ENCODE measurements at regions not wholly inside any gene's neighbourhood (a gene's known extent, or its start where the extent isn't known, plus 50 kb on each side); places are given as distances from the start of the nearest gene placed in this dataset.

GRCh38 chr1:14524826-14525636 lies 73.5 kb upstream of the KAZN start:
- Histone ChIP-seq H3K4me3 (ENCODE audit: low read length in 2 of 2) (no peak overlapping the region), H3K27me3 (ENCODE audit: control insufficient read depth in 2 of 2, insufficient read depth in 1 of 2, low read length in 1 of 2) (no peaks in the 10 kb centered on the region), H3K27ac (ENCODE audit: low read depth in 1 of 2, low read length in 1 of 2) (no peak overlapping the region), H3K36me3 (ENCODE audit: control insufficient read depth in 2 of 2, insufficient read depth in 2 of 2, low read length in 1 of 2) (no peaks in the 10 kb centered on the region), H3K4me1 (ENCODE audit: control insufficient read depth in 2 of 2, insufficient read depth in 2 of 2, low read length in 2 of 2) (peaks cover 0 to 3% of the 10 kb centered on the region in 2 donors), H3K9me3 (ENCODE audit: control insufficient read depth in 2 of 2, insufficient read depth in 1 of 2, low read length in 1 of 2) (no peaks in the 10 kb centered on the region)
- WGBS: 96% methylated on average over 3 of the region's 3 CpGs
- no peak for DNase-seq (ENCODE audit: low read depth in 6 of 9, low spot score in 9 of 9)

GRCh38 chr1:14529475-14529874 lies 69.0 kb upstream of the KAZN start:
- H3K27ac ChIP-seq (ENCODE audit: low read depth in 1 of 2, low read length in 1 of 2): no peak overlapping the region
- H3K9me3 ChIP-seq (ENCODE audit: control insufficient read depth in 2 of 2, insufficient read depth in 1 of 2, low read length in 1 of 2): no peaks in the 10 kb centered on the region
- H3K4me1 ChIP-seq (ENCODE audit: control insufficient read depth in 2 of 2, insufficient read depth in 2 of 2, low read length in 2 of 2): no peaks in the 10 kb centered on the region
- H3K36me3 ChIP-seq (ENCODE audit: control insufficient read depth in 2 of 2, insufficient read depth in 2 of 2, low read length in 1 of 2): no peaks in the 10 kb centered on the region
- H3K4me3 ChIP-seq (ENCODE audit: low read length in 2 of 2): no peak overlapping the region
- H3K27me3 ChIP-seq (ENCODE audit: control insufficient read depth in 2 of 2, insufficient read depth in 1 of 2, low read length in 1 of 2): no peaks in the 10 kb centered on the region
- DNase-seq (ENCODE audit: low read depth in 6 of 9, low spot score in 9 of 9): no peak
- 83% methylated on average over 2 of the region's 2 CpGs for WGBS

- Histone ChIP-seq H3K36me3 (ENCODE audit: control insufficient read depth in 2 of 2, insufficient read depth in 2 of 2, low read length in 1 of 2) (no peaks in the 10 kb centered on the region), H3K27me3 (ENCODE audit: control insufficient read depth in 2 of 2, insufficient read depth in 1 of 2, low read length in 1 of 2) (no peaks in the 10 kb centered on the region), H3K4me1 (ENCODE audit: control insufficient read depth in 2 of 2, insufficient read depth in 2 of 2, low read length in 2 of 2) (no peaks in the 10 kb centered on the region), H3K27ac (ENCODE audit: low read depth in 1 of 2, low read length in 1 of 2) (no peak overlapping the region), H3K9me3 (ENCODE audit: control insufficient read depth in 2 of 2, insufficient read depth in 1 of 2, low read length in 1 of 2) (no peaks in the 10 kb centered on the region), H3K4me3 (ENCODE audit: low read length in 2 of 2) (no peak overlapping the region)
- WGBS: 93% methylated on average over 4 of the region's 4 CpGs
- DNase-seq (ENCODE audit: low read depth in 6 of 9, low spot score in 9 of 9): no peak
Measured at GRCh38 chr1:14531519-14531918, 67.0 kb upstream of the KAZN start.

DNA sequence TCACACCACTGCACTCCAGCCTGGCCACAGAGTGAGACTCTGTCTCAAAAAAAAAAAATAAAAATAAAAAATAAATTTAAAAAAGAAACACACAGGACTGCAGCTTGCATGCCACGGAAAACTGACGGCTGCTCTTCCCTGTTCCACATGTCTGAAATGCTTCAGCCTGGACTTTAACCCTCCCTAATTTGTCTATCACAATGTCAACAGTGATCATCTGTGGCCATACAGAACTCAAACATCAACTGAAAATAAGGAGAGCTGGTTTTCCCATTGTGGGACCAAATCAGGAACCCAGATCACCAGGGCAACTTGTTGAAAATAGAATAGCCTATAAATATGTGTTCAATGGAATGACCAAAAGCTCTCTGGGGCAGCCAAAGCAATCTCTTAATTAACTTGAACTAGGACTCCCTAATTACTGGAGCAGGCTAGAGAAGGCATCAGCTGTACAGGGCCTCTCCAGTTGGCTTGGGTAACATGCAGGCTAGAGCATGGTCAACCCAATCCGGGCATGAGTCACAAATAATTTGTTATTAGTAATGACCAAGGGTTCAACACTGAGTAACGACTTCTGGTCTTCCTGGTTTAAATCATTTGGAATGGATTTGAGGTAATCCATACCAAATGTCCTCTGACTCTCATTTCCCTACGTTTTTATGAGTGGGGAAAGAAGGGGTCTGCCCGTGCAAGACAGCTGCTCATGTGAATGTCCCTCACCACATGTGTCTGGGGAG lies 62.7 kb upstream of the KAZN start:
- WGBS: 92% methylated on average over 6 of the region's 6 CpGs
- no peaks in the 10 kb centered on the region for H3K36me3 ChIP-seq (ENCODE audit: control insufficient read depth in 2 of 2, insufficient read depth in 2 of 2, low read length in 1 of 2)
- no peak overlapping the region for H3K4me3 ChIP-seq (ENCODE audit: low read length in 2 of 2)
- H3K27ac ChIP-seq (ENCODE audit: low read depth in 1 of 2, low read length in 1 of 2): no peak overlapping the region
- no peaks in the 10 kb centered on the region for H3K4me1 ChIP-seq (ENCODE audit: control insufficient read depth in 2 of 2, insufficient read depth in 2 of 2, low read length in 2 of 2)
- no peaks in the 10 kb centered on the region for H3K9me3 ChIP-seq (ENCODE audit: control insufficient read depth in 2 of 2, insufficient read depth in 1 of 2, low read length in 1 of 2)
- H3K27me3 ChIP-seq (ENCODE audit: control insufficient read depth in 2 of 2, insufficient read depth in 1 of 2, low read length in 1 of 2): no peaks in the 10 kb centered on the region
- no peak for DNase-seq (ENCODE audit: low read depth in 6 of 9, low spot score in 9 of 9)

GRCh38 chr1:14538335-14538734 lies 60.1 kb upstream of the KAZN start:
- Histone ChIP-seq H3K27ac (ENCODE audit: low read depth in 1 of 2, low read length in 1 of 2) (no peak overlapping the region), H3K4me1 (ENCODE audit: control insufficient read depth in 2 of 2, insufficient read depth in 2 of 2, low read length in 2 of 2) (no peaks in the 10 kb centered on the region), H3K27me3 (ENCODE audit: control insufficient read depth in 2 of 2, insufficient read depth in 1 of 2, low read length in 1 of 2) (peaks cover 0 to 2% of the 10 kb centered on the region in 2 donors), H3K4me3 (ENCODE audit: low read length in 2 of 2) (no peak overlapping the region), H3K36me3 (ENCODE audit: control insufficient read depth in 2 of 2, insufficient read depth in 2 of 2, low read length in 1 of 2) (no peaks in the 10 kb centered on the region), H3K9me3 (ENCODE audit: control insufficient read depth in 2 of 2, insufficient read depth in 1 of 2, low read length in 1 of 2) (no peaks in the 10 kb centered on the region)
- 92% methylated on average over 4 of the region's 4 CpGs for WGBS
- no peak for DNase-seq (ENCODE audit: low read depth in 6 of 9, low spot score in 9 of 9)

DNA sequence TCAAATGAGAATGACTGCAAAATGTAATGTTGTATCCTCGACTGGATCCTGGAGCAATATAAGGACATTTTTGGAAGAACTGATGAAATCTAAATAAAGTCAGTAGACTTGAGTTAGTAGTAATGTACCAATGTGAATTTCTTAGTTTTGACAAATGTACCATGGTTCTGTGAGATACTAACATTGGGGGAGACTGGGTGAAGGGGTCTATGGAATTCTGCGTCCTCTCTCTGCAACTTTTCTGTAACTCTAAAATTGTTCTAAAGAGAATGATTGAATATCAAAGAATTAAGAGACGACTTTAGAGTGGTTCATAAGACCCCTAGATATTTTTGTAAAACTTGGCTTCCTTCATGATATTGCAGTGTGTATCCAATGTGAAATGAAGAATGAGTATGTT lies 59.2 kb upstream of the KAZN start:
- WGBS: 97% methylated on average over 3 of the region's 3 CpGs
- H3K4me1 ChIP-seq (ENCODE audit: control insufficient read depth in 2 of 2, insufficient read depth in 2 of 2, low read length in 2 of 2): no peaks in the 10 kb centered on the region

DNA sequence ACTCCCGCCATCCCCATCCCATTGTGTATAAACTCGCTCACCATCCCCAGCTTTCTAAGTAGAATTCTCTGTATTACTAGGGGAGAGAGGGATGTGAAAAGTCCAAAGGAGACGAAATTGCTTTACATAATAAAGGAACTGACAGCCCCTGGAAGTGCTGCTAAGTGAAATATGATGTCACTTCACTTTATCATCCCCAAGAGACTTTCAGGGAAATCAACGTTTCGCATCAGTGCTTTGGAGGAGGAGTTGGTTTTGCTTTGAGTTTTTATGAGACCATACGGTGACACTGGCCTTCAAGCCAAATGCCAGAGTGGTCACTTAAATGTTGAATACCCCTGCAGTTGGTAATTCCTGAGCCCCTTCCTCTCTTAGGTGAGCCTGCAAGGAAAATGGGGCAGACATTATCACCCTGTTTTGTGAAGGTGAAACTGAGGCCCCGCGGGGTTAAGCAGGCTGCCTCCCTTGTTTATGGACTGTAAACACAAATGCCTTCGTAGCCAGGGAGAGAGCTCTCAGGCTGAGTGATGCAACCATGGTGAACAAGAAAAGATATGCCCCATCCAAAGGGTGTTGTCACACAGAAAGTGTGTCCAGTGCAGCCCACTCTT lies 58.4 kb upstream of the KAZN start:
- Histone ChIP-seq H3K27ac (ENCODE audit: low read depth in 1 of 2, low read length in 1 of 2) (no peak overlapping the region), H3K4me1 (ENCODE audit: control insufficient read depth in 2 of 2, insufficient read depth in 2 of 2, low read length in 2 of 2) (no peaks in the 10 kb centered on the region), H3K36me3 (ENCODE audit: control insufficient read depth in 2 of 2, insufficient read depth in 2 of 2, low read length in 1 of 2) (no peaks in the 10 kb centered on the region), H3K9me3 (ENCODE audit: control insufficient read depth in 2 of 2, insufficient read depth in 1 of 2, low read length in 1 of 2) (no peaks in the 10 kb centered on the region), H3K27me3 (ENCODE audit: control insufficient read depth in 2 of 2, insufficient read depth in 1 of 2, low read length in 1 of 2) (peaks cover 0 to 2% of the 10 kb centered on the region in 2 donors), H3K4me3 (ENCODE audit: low read length in 2 of 2) (no peak overlapping the region)
- 77% methylated on average over 9 of the region's 9 CpGs for WGBS
- DNase-seq (ENCODE audit: low read depth in 6 of 9, low spot score in 9 of 9): no peak

More for the DNA sequence above, 59.2 kb upstream of the KAZN start:
- Histone ChIP-seq H3K27me3 (ENCODE audit: control insufficient read depth in 2 of 2, insufficient read depth in 1 of 2, low read length in 1 of 2) (peaks cover 0 to 2% of the 10 kb centered on the region in 2 donors), H3K27ac (ENCODE audit: low read depth in 1 of 2, low read length in 1 of 2) (no peak overlapping the region), H3K4me3 (ENCODE audit: low read length in 2 of 2) (no peak overlapping the region), H3K36me3 (ENCODE audit: control insufficient read depth in 2 of 2, insufficient read depth in 2 of 2, low read length in 1 of 2) (no peaks in the 10 kb centered on the region), H3K9me3 (ENCODE audit: control insufficient read depth in 2 of 2, insufficient read depth in 1 of 2, low read length in 1 of 2) (no peaks in the 10 kb centered on the region)
- no peak for DNase-seq (ENCODE audit: low read depth in 6 of 9, low spot score in 9 of 9)

- H3K9me3 ChIP-seq (ENCODE audit: control insufficient read depth in 2 of 2, insufficient read depth in 1 of 2, low read length in 1 of 2): no peaks in the 10 kb centered on the region
- 87% methylated on average over 5 of the region's 5 CpGs for WGBS
- no peak overlapping the region for H3K27ac ChIP-seq (ENCODE audit: low read depth in 1 of 2, low read length in 1 of 2)
- no peak overlapping the region for H3K4me3 ChIP-seq (ENCODE audit: low read length in 2 of 2)
- no peaks in the 10 kb centered on the region for H3K4me1 ChIP-seq (ENCODE audit: control insufficient read depth in 2 of 2, insufficient read depth in 2 of 2, low read length in 2 of 2)
- peaks cover 0 to 2% of the 10 kb centered on the region in 2 donors for H3K27me3 ChIP-seq (ENCODE audit: control insufficient read depth in 2 of 2, insufficient read depth in 1 of 2, low read length in 1 of 2)
- DNase-seq (ENCODE audit: low read depth in 6 of 9, low spot score in 9 of 9): no peak
- H3K36me3 ChIP-seq (ENCODE audit: control insufficient read depth in 2 of 2, insufficient read depth in 2 of 2, low read length in 1 of 2): no peaks in the 10 kb centered on the region
Measured at GRCh38 chr1:14541348-14541747, 57.1 kb upstream of the KAZN start.

GRCh38 chr1:14543191-14543840 lies 55.2 kb upstream of the KAZN start:
- Histone ChIP-seq H3K27me3 (ENCODE audit: control insufficient read depth in 2 of 2, insufficient read depth in 1 of 2, low read length in 1 of 2) (peaks cover 0 to 2% of the 10 kb centered on the region in 2 donors), H3K9me3 (ENCODE audit: control insufficient read depth in 2 of 2, insufficient read depth in 1 of 2, low read length in 1 of 2) (no peaks in the 10 kb centered on the region), H3K27ac (ENCODE audit: low read depth in 1 of 2, low read length in 1 of 2) (no peak overlapping the region), H3K4me1 (ENCODE audit: control insufficient read depth in 2 of 2, insufficient read depth in 2 of 2, low read length in 2 of 2) (no peaks in the 10 kb centered on the region), H3K4me3 (ENCODE audit: low read length in 2 of 2) (no peak overlapping the region), H3K36me3 (ENCODE audit: control insufficient read depth in 2 of 2, insufficient read depth in 2 of 2, low read length in 1 of 2) (no peaks in the 10 kb centered on the region)
- WGBS: 85% methylated on average over 7 of the region's 7 CpGs
- DNase-seq (ENCODE audit: low read depth in 6 of 9, low spot score in 9 of 9): no peak
